ENCODE measurements at regions not wholly inside any gene's neighbourhood (a gene's known extent, or its start where the extent isn't known, plus 50 kb on each side); places are given as distances from the start of the nearest gene placed in this dataset.

DNA sequence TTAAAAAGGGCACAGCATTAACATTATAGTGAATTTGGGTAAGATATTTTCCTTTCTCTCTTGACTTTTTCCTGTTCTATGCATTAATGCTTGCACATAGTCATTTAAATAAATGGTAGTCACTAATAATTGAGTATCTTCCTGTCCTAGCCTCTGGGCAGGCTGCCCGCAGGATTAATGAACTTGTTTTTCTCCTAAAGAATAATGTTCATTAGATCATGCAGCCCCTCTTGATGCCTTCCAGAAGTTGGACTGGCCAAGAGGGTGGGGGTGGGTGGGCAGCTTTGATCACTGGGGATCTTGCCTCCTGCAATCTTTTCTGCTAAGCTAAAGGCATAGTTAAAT is 514.5 kb upstream of the CDH2 start:
- TF ChIP-seq CTCF (IDR thresholded peaks at IDR 0.05; ENCODE audit: borderline replicate concordance, extremely low read depth, low read length, poor library complexity, severe bottlenecking) (no peak), EZH2 (IDR thresholded peaks at IDR 0.05; ENCODE audit: borderline replicate concordance, low read depth, low read length, severe bottlenecking) (no peak)
